T-helper 1 cell treated with Interleukin-12 subunit alpha and Interleukin-12 subunit beta and Interleukin-4 antibody, amounts not matched to agents 30 μg/mL and 1 μg/mL, for 36 hours (primary cell): ENCODE measurements at regions not wholly inside any gene's neighbourhood (a gene's known extent, or its start where the extent isn't known, plus 50 kb on each side); places are given as distances from the start of the nearest gene placed in this dataset.

Source experiments
- H3K27ac Mint-ChIP-seq: one replicate; pipeline ENCODE4 v1.8.0; 2021; ENCODE audit warnings: mild to moderate bottlenecking, mixed read lengths
- H3K27me3 Mint-ChIP-seq: one replicate; pipeline ENCODE4 v1.8.0; 2021; ENCODE audit warnings: low read depth, mixed read lengths
- H3K36me3 Mint-ChIP-seq: one replicate; pipeline ENCODE4 v1.8.0; 2021; ENCODE audit warnings: low read depth, mixed read lengths
- H3K4me1 Mint-ChIP-seq: one replicate; pipeline ENCODE4 v1.8.0; 2021; ENCODE audit warnings: low read depth, mixed read lengths
- H3K4me3 Mint-ChIP-seq: one replicate; pipeline ENCODE4 v1.8.0; 2021; ENCODE audit warnings: mild to moderate bottlenecking, moderate library complexity, mixed read lengths
- H3K9me3 Mint-ChIP-seq: one replicate; pipeline ENCODE4 v1.8.0; 2021; ENCODE audit warnings: mixed read lengths

DNA sequence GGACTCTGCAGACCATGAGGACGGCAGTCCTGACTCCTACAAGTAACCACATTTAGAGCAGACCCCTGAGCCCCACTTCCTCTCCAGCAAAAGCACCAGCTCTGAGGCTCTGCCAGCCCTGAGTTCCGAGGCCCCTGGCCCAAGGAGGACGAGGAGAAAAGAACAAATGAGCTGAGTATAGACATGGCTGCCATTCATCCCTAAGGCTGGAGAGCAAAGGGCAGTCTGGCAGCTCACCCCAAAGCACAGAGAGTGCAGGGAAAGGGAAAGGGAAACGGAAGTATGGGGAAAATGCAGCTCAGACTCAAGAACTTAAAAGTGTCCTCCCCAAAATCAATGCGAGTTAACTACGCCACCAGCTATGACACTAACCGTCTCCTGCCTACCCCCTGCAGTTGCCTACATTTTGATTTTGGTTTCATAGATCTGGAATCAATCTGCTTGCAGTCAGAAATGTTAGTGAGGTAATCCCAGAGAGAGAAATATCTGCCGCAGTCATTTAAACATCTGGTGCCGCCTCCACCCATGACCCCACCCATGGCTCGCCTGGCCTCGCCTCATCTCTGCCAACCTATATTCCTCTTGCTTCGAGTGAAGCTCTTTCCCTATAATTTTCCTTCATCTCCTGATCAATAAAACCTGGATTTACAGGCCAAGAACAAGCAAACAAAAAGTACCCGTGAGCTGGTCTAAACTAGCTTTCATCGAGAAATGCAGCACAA, 49.6 kb upstream of the AFDN start:
- Mint-ChIP-seq H3K27me3 (peaks cover 17% of the 10 kb centered on the region), H3K4me1 (no peaks in the 10 kb centered on the region), H3K9me3 (no peaks in the 10 kb centered on the region), H3K36me3 (no peaks in the 10 kb centered on the region), H3K4me3 (no peak overlapping the region), H3K27ac (no peak overlapping the region)
